ENCODE measurements at regions not wholly inside any gene's neighbourhood (a gene's known extent, or its start where the extent isn't known, plus 50 kb on each side); places are given as distances from the start of the nearest gene placed in this dataset.

DNA sequence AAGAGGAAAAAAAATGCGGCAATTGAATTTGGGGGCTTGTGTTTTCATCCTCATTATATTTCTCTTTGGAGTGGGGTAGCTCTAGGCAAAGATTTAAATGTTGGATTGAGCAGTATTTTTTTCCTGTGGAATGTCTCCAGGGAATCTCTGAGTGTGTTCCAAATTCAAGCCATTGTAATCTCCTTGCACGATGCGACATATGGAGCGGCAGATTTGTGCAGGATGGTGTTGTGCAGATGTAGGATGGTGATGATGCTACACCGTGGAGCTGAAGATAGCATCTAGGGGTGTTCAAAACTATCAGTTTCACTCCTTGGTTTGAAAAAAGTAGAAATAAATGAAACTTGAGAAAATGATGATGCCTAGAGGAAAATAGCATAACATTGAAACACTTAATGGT is 777.5 kb upstream of the EPHA7 start:
- Histone ChIP-seq H3K79me2 (ENCODE audit: insufficient read depth, low read length) (no peaks in the 10 kb centered on the region), H3K27ac (ENCODE audit: low read depth, low read length) (no peak overlapping the region), H4K20me1 (ENCODE audit: insufficient read depth) (no peaks in the 10 kb centered on the region), H3K4me3 (replicated peaks in 1 of 2; ENCODE audit: low read depth in 1 of 2, low read length in 2 of 2) (no peak overlapping the region), H2AFZ (ENCODE audit: low read depth, low read length, poor library complexity, severe bottlenecking) (no peak overlapping the region), H3K9me2 (ENCODE audit: insufficient read depth) (no peaks in the 10 kb centered on the region), H3K4me2 (ENCODE audit: low read length) (no peak overlapping the region), H3K27me3 (ENCODE audit: insufficient read depth, low read length) (no peaks in the 10 kb centered on the region), H3K4me1 (ENCODE audit: control insufficient read depth in 1 of 2, insufficient read depth in 2 of 2, low read length in 2 of 2) (no peaks in the 10 kb centered on the region), H3K36me3 (ENCODE audit: control insufficient read depth in 1 of 2, insufficient read depth in 2 of 2, low read length in 2 of 2) (no peaks in the 10 kb centered on the region), H3K9ac (ENCODE audit: low read length) (no peak overlapping the region), H3K9me3 (ENCODE audit: control insufficient read depth in 1 of 2, insufficient read depth in 1 of 2, low read depth in 1 of 2, low read length in 2 of 2) (no peaks in the 10 kb centered on the region; a peak in 1 of 4 replicates)
- BruUV-seq (replicated peaks): no TSS peak
- DNase-seq (ENCODE audit: low read depth, low spot score): no peak
- ATAC-seq: no peak
- POLR2A ChIA-PET: no interaction called here
- CTCF ChIA-PET: no interaction called here
- TF ChIP-seq, protein P1, sequence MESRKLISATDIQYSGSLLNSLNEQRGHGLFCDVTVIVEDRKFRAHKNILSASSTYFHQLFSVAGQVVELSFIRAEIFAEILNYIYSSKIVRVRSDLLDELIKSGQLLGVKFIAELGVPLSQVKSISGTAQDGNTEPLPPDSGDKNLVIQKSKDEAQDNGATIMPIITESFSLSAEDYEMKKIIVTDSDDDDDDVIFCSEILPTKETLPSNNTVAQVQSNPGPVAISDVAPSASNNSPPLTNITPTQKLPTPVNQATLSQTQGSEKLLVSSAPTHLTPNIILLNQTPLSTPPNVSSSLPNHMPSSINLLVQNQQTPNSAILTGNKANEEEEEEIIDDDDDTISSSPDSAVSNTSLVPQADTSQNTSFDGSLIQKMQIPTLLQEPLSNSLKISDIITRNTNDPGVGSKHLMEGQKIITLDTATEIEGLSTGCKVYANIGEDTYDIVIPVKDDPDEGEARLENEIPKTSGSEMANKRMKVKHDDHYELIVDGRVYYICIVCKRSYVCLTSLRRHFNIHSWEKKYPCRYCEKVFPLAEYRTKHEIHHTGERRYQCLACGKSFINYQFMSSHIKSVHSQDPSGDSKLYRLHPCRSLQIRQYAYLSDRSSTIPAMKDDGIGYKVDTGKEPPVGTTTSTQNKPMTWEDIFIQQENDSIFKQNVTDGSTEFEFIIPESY (IDR thresholded peaks at IDR 0.05; ENCODE audit: extremely low read depth, insufficient replicate concordance, low read length): no peak
- TF ChIP-seq CBX3 (IDR thresholded peaks at IDR 0.05; ENCODE audit: low read depth) (no peak), EZH2phosphoT487 (IDR thresholded peaks at IDR 0.05; ENCODE audit: borderline replicate concordance) (no peak), RAD21 (IDR thresholded peaks at IDR 0.05; ENCODE audit: low read depth) (no peak), SIN3A (IDR thresholded peaks at IDR 0.05; ENCODE audit: low read depth) (no peak), TCF7L2 (IDR thresholded peaks at IDR 0.05; ENCODE audit: borderline replicate concordance, extremely low read depth, insufficient read depth, insufficient read length) (no peak)
- RAD21 ChIA-PET (ENCODE audit: low non-redundant PET in 1 of 2, low total read pairs in 2 of 2, uncharacterized antibody in 2 of 2, unreplicated experiment in 2 of 2): no interaction called here
- intact Hi-C loops (cut with micrococcal nuclease): no loop called here

DNA sequence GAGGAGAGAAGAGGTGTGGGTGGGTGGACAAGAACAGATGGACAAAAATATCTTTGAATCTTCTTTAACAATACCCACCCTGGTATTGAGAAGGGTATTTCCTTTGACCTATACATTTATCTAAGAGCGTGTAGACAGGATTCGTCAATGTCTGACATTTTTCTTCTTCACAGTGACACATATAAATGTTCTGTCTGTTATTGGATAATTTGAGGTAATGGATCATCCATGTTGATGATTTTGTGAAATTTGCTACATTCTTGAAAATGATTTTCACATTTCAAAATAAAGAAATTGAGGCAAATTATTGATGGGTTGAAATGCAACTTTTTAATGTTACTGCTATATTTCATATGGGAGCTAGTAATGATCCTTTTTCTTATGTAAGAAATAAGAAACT is 770.7 kb upstream of the EPHA7 start:
- Histone ChIP-seq H3K9ac (ENCODE audit: low read length) (no peak overlapping the region), H3K4me3 (replicated peaks in 1 of 2; ENCODE audit: low read depth in 1 of 2, low read length in 2 of 2) (no peak overlapping the region), H3K27me3 (ENCODE audit: insufficient read depth, low read length) (no peaks in the 10 kb centered on the region), H3K9me3 (ENCODE audit: control insufficient read depth in 1 of 2, insufficient read depth in 1 of 2, low read depth in 1 of 2, low read length in 2 of 2) (peaks cover under 1 to 7% of the 10 kb centered on the region in 2 experiments; a peak in 2 of 4 replicates), H3K36me3 (ENCODE audit: control insufficient read depth in 1 of 2, insufficient read depth in 2 of 2, low read length in 2 of 2) (no peaks in the 10 kb centered on the region), H4K20me1 (ENCODE audit: insufficient read depth) (no peaks in the 10 kb centered on the region), H3K4me1 (ENCODE audit: control insufficient read depth in 1 of 2, insufficient read depth in 2 of 2, low read length in 2 of 2) (no peaks in the 10 kb centered on the region), H3K79me2 (ENCODE audit: insufficient read depth, low read length) (no peaks in the 10 kb centered on the region), H3K27ac (ENCODE audit: low read depth, low read length) (no peak overlapping the region), H2AFZ (ENCODE audit: low read depth, low read length, poor library complexity, severe bottlenecking) (no peak overlapping the region), H3K4me2 (ENCODE audit: low read length) (no peak overlapping the region), H3K9me2 (ENCODE audit: insufficient read depth) (no peaks in the 10 kb centered on the region)
- ATAC-seq (no peak), DNase-seq (ENCODE audit: low read depth, low spot score) (no peak)
- POLR2A ChIA-PET: no interaction called here
- CTCF ChIA-PET: no interaction called here
- RAD21 ChIA-PET (ENCODE audit: low non-redundant PET in 1 of 2, low total read pairs in 2 of 2, uncharacterized antibody in 2 of 2, unreplicated experiment in 2 of 2): no interaction called here
- intact Hi-C loops (cut with micrococcal nuclease): no loop called here
- TF ChIP-seq POLR2A (IDR thresholded peaks at IDR 0.05; ENCODE audit: borderline replicate concordance, extremely low read depth, insufficient read depth, insufficient read length) (no peak), FOSL1 (IDR thresholded peaks at IDR 0.05; ENCODE audit: low read depth) (no peak), YY1 (IDR thresholded peaks at IDR 0.05; ENCODE audit: extremely low read depth, insufficient replicate concordance, low read depth, low read length) (no peak)
- BruUV-seq (replicated peaks): no TSS peak

All from HCT116 (cell line).